H1 (cell line): ENCODE measurements at regions not wholly inside any gene's neighbourhood (a gene's known extent, or its start where the extent isn't known, plus 50 kb on each side); places are given as distances from the start of the nearest gene placed in this dataset.

Experiments used
- CTCF ChIA-PET: fragments of 300-600 bp; sonication (Branson Sonifier 250); formaldehyde crosslinking; loops from one replicate; lab custom pipeline; 2021; ENCODE audit not compliant: partially characterized antibody; lab: Charles Lee
- POLR2A ChIA-PET: fragments of 300-600 bp; sonication (Branson Sonifier 250); formaldehyde crosslinking; loops from one replicate; lab custom pipeline; 2021; ENCODE audit warnings: inconsistent platforms; ENCODE audit not compliant: partially characterized antibody; lab: Charles Lee
- DNase-seq, 2 experiments: peaks; one replicate each; pipeline versions ENCODE4 v3.0.0 to v3.0.0-alpha.2; 2010 to 2022; ENCODE audit warnings: low spot score in 2 of 2, low read depth in 1 of 2, mixed read lengths in 1 of 2
- FAIRE-seq: peaks from 2 replicates; lab custom pipeline; 2011; peaks lifted over from hg19 to GRCh38; lab: Jason Lieb, UNC
- H2AFZ ChIP-seq: 2 replicates; pipeline ENCODE4 v1.8.1; 2012; ENCODE audit warnings: low read length, inconsistent platforms
- H2AK5ac ChIP-seq: 2 replicates; pipeline ENCODE4 v1.6.1; 2013; ENCODE audit warnings: low read depth, low read length
- H2BK120ac ChIP-seq: replicated peaks from 2 replicates; pipeline ENCODE3; 2013; ENCODE audit warnings: low read depth, low read length, inconsistent platforms
- H2BK12ac ChIP-seq: 2 replicates; pipeline ENCODE4 v1.6.1; 2013; ENCODE audit warnings: low read depth, low read length
- H2BK15ac ChIP-seq: 2 replicates; pipeline ENCODE4 v1.6.1; 2013; ENCODE audit warnings: low read length
- H2BK20ac ChIP-seq: 2 replicates; pipeline ENCODE4 v1.6.1; 2013; ENCODE audit warnings: low read length
- H2BK5ac ChIP-seq: 2 replicates; pipeline ENCODE4 v1.6.1; 2013; ENCODE audit warnings: low read depth, low read length
- H3K14ac ChIP-seq: 2 replicates; pipeline ENCODE4 v1.6.1; 2013; ENCODE audit warnings: inconsistent platforms; ENCODE audit not compliant: insufficient read length
- H3K18ac ChIP-seq: 2 replicates; pipeline ENCODE4 v1.6.1; 2013; ENCODE audit warnings: low read length; ENCODE audit errors: extremely low read depth
- H3K23ac ChIP-seq: 2 replicates; pipeline ENCODE4 v1.6.1; 2013; ENCODE audit warnings: inconsistent platforms; ENCODE audit not compliant: insufficient read length
- H3K23me2 ChIP-seq: 2 replicates; pipeline ENCODE4 v1.6.1; 2013; ENCODE audit warnings: low read depth, low read length
- H3K27ac ChIP-seq: 2 replicates; pipeline ENCODE4 v1.6.1; 2011; ENCODE audit warnings: low read depth, low read length, inconsistent platforms
- H3K27me3 ChIP-seq, 4 experiments: replicated peaks in 1 of 4; 1 replicate in 1 of 4; 2 replicates in 3 of 4; pipeline versions ENCODE4 v1.6.1 to v1.8.1; 2011 to 2013; ENCODE audit warnings: low read length in 3 of 4, mild to moderate bottlenecking in 3 of 4, inconsistent platforms in 2 of 4, mixed read lengths in 2 of 4, moderate library complexity in 1 of 4; ENCODE audit not compliant: control insufficient read depth in 3 of 4, insufficient read depth in 3 of 4; ENCODE audit errors: extremely low read depth in 1 of 4
- H3K36me3 ChIP-seq, 4 experiments: 2 replicates each; pipeline versions ENCODE4 v1.6.1 to v1.8.1; 2011 to 2013; ENCODE audit warnings: mild to moderate bottlenecking in 4 of 4, low read length in 3 of 4, moderate library complexity in 2 of 4, control low read depth in 1 of 4, inconsistent platforms in 1 of 4; ENCODE audit not compliant: insufficient read depth in 4 of 4, control insufficient read depth in 2 of 4
- H3K4ac ChIP-seq: replicated peaks from 2 replicates; pipeline ENCODE3; 2013; ENCODE audit warnings: low read length, low read depth, mixed read lengths, inconsistent platforms; ENCODE audit not compliant: insufficient read length
- H3K4me1 ChIP-seq, 4 experiments: replicated peaks in 1 of 4; 1 replicate in 1 of 4; 2 replicates in 3 of 4; pipeline versions ENCODE4 v1.6.1 to v1.8.1; 2011 to 2013; ENCODE audit warnings: low read length in 3 of 4, inconsistent platforms in 2 of 4, mixed read lengths in 1 of 4; ENCODE audit not compliant: insufficient read depth in 4 of 4, control insufficient read depth in 3 of 4
- H3K4me2 ChIP-seq, 2 experiments: 2 replicates each; pipeline versions ENCODE4 v1.6.1 to v1.8.1; 2011 to 2013; ENCODE audit warnings: low read depth in 2 of 2, low read length in 2 of 2, control low read depth in 1 of 2, inconsistent platforms in 1 of 2, mild to moderate bottlenecking in 1 of 2; ENCODE audit not compliant: insufficient read depth in 1 of 2
- H3K4me3 ChIP-seq, 4 experiments: fragments of 200-600, 300-600 bp in 1 of 4; sonication (generic), shearing (Covaris generic), sonication (Bioruptor Twin) in 1 of 4; 2 replicates each; pipeline versions ENCODE4 v1.5.1 to v1.8.1; 2011 to 2016; ENCODE audit warnings: low read length in 4 of 4, low read depth in 3 of 4, control low read depth in 2 of 4, inconsistent platforms in 2 of 4, mild to moderate bottlenecking in 2 of 4, mixed read lengths in 1 of 4, moderate library complexity in 1 of 4; ENCODE audit not compliant: insufficient read depth in 2 of 4; ENCODE audit errors: extremely low read depth in 1 of 4
- H3K56ac ChIP-seq: replicated peaks from 2 replicates; pipeline ENCODE3; 2013; ENCODE audit warnings: low read depth, mild to moderate bottlenecking, mixed read lengths, low read length, inconsistent platforms; ENCODE audit not compliant: insufficient read length
- H3K79me1 ChIP-seq: 2 replicates; pipeline ENCODE4 v1.6.1; 2013; ENCODE audit warnings: low read depth, low read length, control low read depth
- H3K79me2 ChIP-seq, 2 experiments: 2 replicates each; pipeline versions ENCODE4 v1.6.1 to v1.8.1; 2012 to 2013; ENCODE audit warnings: low read length in 2 of 2, mild to moderate bottlenecking in 2 of 2, inconsistent platforms in 1 of 2; ENCODE audit not compliant: insufficient read depth in 2 of 2, control insufficient read depth in 1 of 2
- H3K9ac ChIP-seq, 4 experiments: replicated peaks in 1 of 4; 1 replicate in 1 of 4; 2 replicates in 3 of 4; pipeline versions ENCODE4 v1.6.1 to v1.8.1; 2011 to 2013; ENCODE audit warnings: low read depth in 3 of 4, low read length in 3 of 4, control low read depth in 2 of 4, mild to moderate bottlenecking in 2 of 4, moderate library complexity in 2 of 4, inconsistent platforms in 1 of 4; ENCODE audit errors: extremely low read depth in 1 of 4
- H3K9me3 ChIP-seq, 2 experiments: 2 replicates each; pipeline versions ENCODE4 v1.6.1 to v1.8.1; 2012 to 2013; ENCODE audit warnings: mild to moderate bottlenecking in 2 of 2, moderate library complexity in 2 of 2, control low read depth in 1 of 2, inconsistent platforms in 1 of 2, low read depth in 1 of 2, low read length in 1 of 2, mixed read lengths in 1 of 2; ENCODE audit not compliant: insufficient read depth in 2 of 2
- H4K20me1 ChIP-seq, 2 experiments: replicated peaks in 1 of 2; 2 replicates each; pipeline versions ENCODE3 to v1.8.1; 2011 to 2013; ENCODE audit warnings: inconsistent platforms in 2 of 2, low read length in 2 of 2, mild to moderate bottlenecking in 1 of 2; ENCODE audit not compliant: insufficient read depth in 2 of 2, control insufficient read depth in 1 of 2
- H4K5ac ChIP-seq: 2 replicates; pipeline ENCODE4 v1.6.1; 2013; ENCODE audit warnings: low read length, low read depth, mixed read lengths, inconsistent platforms; ENCODE audit not compliant: insufficient read length
- H4K8ac ChIP-seq: 2 replicates; pipeline ENCODE4 v1.8.0; 2013; ENCODE audit warnings: mild to moderate bottlenecking, moderate library complexity, low read length, inconsistent platforms; ENCODE audit not compliant: insufficient read depth; ENCODE audit errors: extremely low read depth
- H4K91ac ChIP-seq: replicated peaks from 2 replicates; pipeline ENCODE3; 2013; ENCODE audit warnings: low read length, mixed read lengths, inconsistent platforms; ENCODE audit not compliant: insufficient read length
- BRCA1 ChIP-seq: IDR thresholded peaks from 2 replicates; pipeline ENCODE4 v1.6.1; 2012; ENCODE audit warnings: low read depth, low read length, improper control_type of control experiment
- CHD1 ChIP-seq: IDR thresholded peaks from 2 replicates; pipeline ENCODE4 v1.6.1; 2012; ENCODE audit warnings: low read depth, low read length, improper control_type of control experiment
- EZH2 ChIP-seq: fragments of 200-600 bp; sonication (generic); IDR thresholded peaks from 2 replicates; pipeline ENCODE4 v1.7.1; 2012; ENCODE audit warnings: low read depth, mild to moderate bottlenecking, moderate library complexity, low read length, inconsistent platforms; ENCODE audit not compliant: severe bottlenecking
- HDAC2 ChIP-seq, 2 experiments: fragments of 300-600 bp in 1 of 2; sonication (generic) in 1 of 2; IDR thresholded peaks; 2 replicates each; pipeline ENCODE4 v1.6.1; 2011 to 2012; ENCODE audit warnings: low read depth in 2 of 2, low read length in 2 of 2, mild to moderate bottlenecking in 2 of 2, moderate library complexity in 2 of 2, borderline replicate concordance in 1 of 2, inconsistent platforms in 1 of 2
- JUN ChIP-seq: IDR thresholded peaks from 2 replicates; pipeline ENCODE4 v1.6.1; 2011; ENCODE audit warnings: low read depth, mild to moderate bottlenecking, improper control_type of control experiment, low read length
- MAFK ChIP-seq: IDR thresholded peaks from 2 replicates; pipeline ENCODE4 v1.6.1; 2012; ENCODE audit warnings: low read depth, mild to moderate bottlenecking, improper control_type of control experiment, low read length
- RAD21 ChIP-seq, 2 experiments: IDR thresholded peaks in 1 of 2; conservative IDR thresholded peaks in 1 of 2; 2 replicates each; pipeline ENCODE4 v1.6.1; 2011; ENCODE audit warnings: low read depth in 2 of 2, low read length in 2 of 2, improper control_type of control experiment in 1 of 2, inconsistent platforms in 1 of 2, mild to moderate bottlenecking in 1 of 2, moderate library complexity in 1 of 2
- RFX5 ChIP-seq: IDR thresholded peaks from 2 replicates; pipeline ENCODE4 v1.6.1; 2011; ENCODE audit warnings: low read depth, low read length, improper control_type of control experiment, borderline replicate concordance
- RNF2 ChIP-seq: fragments of 200-900, 300-1000 bp; sonication (generic); IDR thresholded peaks from 2 replicates; pipeline ENCODE4 v1.7.1; 2016; ENCODE audit warnings: borderline replicate concordance, low read depth, mild to moderate bottlenecking, antibody characterized with exemption, low read length; ENCODE audit not compliant: poor library complexity, severe bottlenecking; ENCODE audit errors: missing control alignments
- SAP30 ChIP-seq: fragments of 300-600 bp; sonication (generic); IDR thresholded peaks from 2 replicates; pipeline ENCODE4 v1.7.1; 2012; ENCODE audit warnings: low read length, moderate library complexity, mild to moderate bottlenecking, inconsistent platforms; ENCODE audit not compliant: insufficient read depth, insufficient replicate concordance
- YY1 ChIP-seq: IDR thresholded peaks from 2 replicates; pipeline ENCODE4 v1.6.1; 2011; ENCODE audit warnings: low read depth, mild to moderate bottlenecking, low read length
- WGBS, 2 experiments: shearing (Covaris generic) in 1 of 2; methylation state at CpG; one replicate each; pipeline versions ENCODE4 v1.1.6 to v1.1.7; 2013 to 2015; ENCODE audit warnings: low lambda C conversion rate in 2 of 2, mixed read lengths in 2 of 2, inconsistent platforms in 1 of 2, low coverage in 1 of 2, missing lambda C conversion rate in 1 of 2; ENCODE audit not compliant: insufficient replicate concordance in 2 of 2, insufficient coverage in 1 of 2, insufficient read length in 1 of 2; ENCODE audit errors: extremely low coverage in 1 of 2, missing lambda C conversion rate in 1 of 2; 5-methylcytosine and 5-hydroxymethylcytosine counted together
- TF ChIP-seq, protein P1 (sequence below): IDR thresholded peaks from 2 replicates; pipeline ENCODE4 v1.6.1; 2012; ENCODE audit warnings: low read length, inconsistent platforms

DNA sequence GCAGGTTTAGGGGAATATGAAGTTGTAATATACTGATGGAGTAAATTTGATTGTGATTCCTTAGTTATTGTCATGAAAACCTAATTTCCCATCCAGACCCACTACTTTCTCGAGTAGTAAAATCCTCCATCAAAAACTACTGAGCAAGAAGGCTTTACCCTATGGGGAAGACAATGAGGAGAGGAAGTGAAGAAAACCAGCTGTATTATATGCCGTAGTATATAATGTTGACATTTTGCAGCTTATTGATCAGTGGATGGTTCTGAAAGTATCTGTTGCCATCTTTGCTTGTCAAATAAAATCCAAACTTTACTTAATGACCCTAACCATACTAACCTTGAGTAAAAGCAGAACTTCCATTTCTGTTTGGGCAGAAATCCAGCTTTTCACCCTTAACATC is 292.8 kb upstream of the RAG2 start:
- no peak overlapping the region for H2BK12ac ChIP-seq
- H3K4me3 ChIP-seq: no peak overlapping the region
- H3K79me1 ChIP-seq: no peaks in the 10 kb centered on the region
- no peak overlapping the region for H4K8ac ChIP-seq
- H3K23ac ChIP-seq: no peak overlapping the region
- H2BK120ac ChIP-seq: no peak overlapping the region
- H2AFZ ChIP-seq: no peak overlapping the region
- no peak overlapping the region for H2AK5ac ChIP-seq
- H2BK5ac ChIP-seq: no peak overlapping the region
- H3K9me3 ChIP-seq: no peaks in the 10 kb centered on the region
- H3K9ac ChIP-seq: no peak overlapping the region
- no peak for FAIRE-seq
- no peak overlapping the region for H3K4ac ChIP-seq
- no peak overlapping the region for H4K5ac ChIP-seq
- no peaks in the 10 kb centered on the region for H3K27me3 ChIP-seq
- no peaks in the 10 kb centered on the region for H3K4me1 ChIP-seq
- no peak overlapping the region for H3K4me2 ChIP-seq
- H3K23me2 ChIP-seq: no peaks in the 10 kb centered on the region
- no peak overlapping the region for H2BK20ac ChIP-seq
- no peak overlapping the region for H3K27ac ChIP-seq
- no peak overlapping the region for H3K14ac ChIP-seq
- H3K56ac ChIP-seq: no peak overlapping the region
- no peak for DNase-seq
- no peak overlapping the region for H4K91ac ChIP-seq
- ChIA-PET CTCF (interaction anchor here (0.6 to 1.4 kb wide), 5 partner anchors 9 to 252 kb away, joined by 3 to 5 read pairs (median 3); no protein-coding TSS in a partner anchor), POLR2A (no interaction called here)
- no peak overlapping the region for H3K18ac ChIP-seq
- H3K79me2 ChIP-seq: no peaks in the 10 kb centered on the region
- no peak overlapping the region for H2BK15ac ChIP-seq
- H3K36me3 ChIP-seq: no peaks in the 10 kb centered on the region
- 60% methylated on average over 2 of the region's 2 CpGs; no CpG with 5 or more reads in 1 of the 2 experiments for WGBS, 2 experiments
- H4K20me1 ChIP-seq: no peaks in the 10 kb centered on the region
- TF ChIP-seq RNF2 (no peak), BRCA1 (no peak), EZH2 (no peak), SAP30 (no peak), HDAC2 (IDR thresholded peaks at IDR 0.05; ENCODE audit: borderline replicate concordance in 1 of 2, low read depth in 2 of 2, low read length in 2 of 2) (no peak), JUN (no peak), YY1 (no peak), MAFK (no peak), CHD1 (no peak), RAD21 (IDR thresholded peaks at IDR 0.05 in 1 of 2, conservative IDR thresholded peaks at IDR 0.05 in 1 of 2; ENCODE audit: low read depth in 2 of 2, low read length in 2 of 2) (no peak), RFX5 (no peak)
- TF ChIP-seq, protein P1, sequence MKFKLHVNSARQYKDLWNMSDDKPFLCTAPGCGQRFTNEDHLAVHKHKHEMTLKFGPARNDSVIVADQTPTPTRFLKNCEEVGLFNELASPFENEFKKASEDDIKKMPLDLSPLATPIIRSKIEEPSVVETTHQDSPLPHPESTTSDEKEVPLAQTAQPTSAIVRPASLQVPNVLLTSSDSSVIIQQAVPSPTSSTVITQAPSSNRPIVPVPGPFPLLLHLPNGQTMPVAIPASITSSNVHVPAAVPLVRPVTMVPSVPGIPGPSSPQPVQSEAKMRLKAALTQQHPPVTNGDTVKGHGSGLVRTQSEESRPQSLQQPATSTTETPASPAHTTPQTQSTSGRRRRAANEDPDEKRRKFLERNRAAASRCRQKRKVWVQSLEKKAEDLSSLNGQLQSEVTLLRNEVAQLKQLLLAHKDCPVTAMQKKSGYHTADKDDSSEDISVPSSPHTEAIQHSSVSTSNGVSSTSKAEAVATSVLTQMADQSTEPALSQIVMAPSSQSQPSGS: no peak
